ENCODE measurements at regions not wholly inside any gene's neighbourhood (a gene's known extent, or its start where the extent isn't known, plus 50 kb on each side); places are given as distances from the start of the nearest gene placed in this dataset.

DNA sequence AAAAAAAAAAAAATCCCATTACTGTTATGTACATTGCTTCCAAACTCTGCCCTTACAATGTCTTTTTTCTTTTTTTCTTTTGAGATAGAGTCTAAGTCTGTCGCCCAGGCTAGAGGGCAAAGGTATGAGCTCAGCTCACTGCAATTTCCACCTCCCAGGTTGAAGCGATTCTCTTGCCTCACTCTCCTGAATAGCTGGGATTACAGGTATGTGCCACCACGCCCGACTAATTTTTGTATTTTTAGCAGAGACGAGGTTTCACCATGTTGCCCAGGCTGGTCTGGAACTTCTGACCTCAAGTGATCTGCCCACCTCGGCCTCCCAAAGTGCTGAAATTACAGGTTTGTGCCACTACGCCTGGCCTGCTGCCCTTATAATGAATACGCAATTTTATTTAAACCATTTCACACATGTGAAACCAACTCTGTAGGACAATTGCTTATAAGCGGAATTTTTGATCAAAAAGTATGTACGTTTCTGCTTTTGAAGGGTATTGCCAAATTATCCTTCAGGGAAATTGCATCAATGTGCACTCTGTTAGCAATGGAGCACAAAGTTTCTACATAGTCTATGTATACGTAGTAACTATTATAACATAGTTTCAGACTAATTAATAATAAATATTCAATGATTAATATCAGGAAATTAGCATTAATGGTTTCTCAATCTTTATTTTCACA is 55.7 kb upstream of the ACTR3 start (continued):
- TF ChIP-seq ZNF462 (CRISPR knock-in tag; IDR thresholded peaks at IDR 0.05) (no peak), ZNF331 (CRISPR knock-in tag; IDR thresholded peaks at IDR 0.05; ENCODE audit: low read depth) (no peak)
- TF ChIP-seq, protein P1, sequence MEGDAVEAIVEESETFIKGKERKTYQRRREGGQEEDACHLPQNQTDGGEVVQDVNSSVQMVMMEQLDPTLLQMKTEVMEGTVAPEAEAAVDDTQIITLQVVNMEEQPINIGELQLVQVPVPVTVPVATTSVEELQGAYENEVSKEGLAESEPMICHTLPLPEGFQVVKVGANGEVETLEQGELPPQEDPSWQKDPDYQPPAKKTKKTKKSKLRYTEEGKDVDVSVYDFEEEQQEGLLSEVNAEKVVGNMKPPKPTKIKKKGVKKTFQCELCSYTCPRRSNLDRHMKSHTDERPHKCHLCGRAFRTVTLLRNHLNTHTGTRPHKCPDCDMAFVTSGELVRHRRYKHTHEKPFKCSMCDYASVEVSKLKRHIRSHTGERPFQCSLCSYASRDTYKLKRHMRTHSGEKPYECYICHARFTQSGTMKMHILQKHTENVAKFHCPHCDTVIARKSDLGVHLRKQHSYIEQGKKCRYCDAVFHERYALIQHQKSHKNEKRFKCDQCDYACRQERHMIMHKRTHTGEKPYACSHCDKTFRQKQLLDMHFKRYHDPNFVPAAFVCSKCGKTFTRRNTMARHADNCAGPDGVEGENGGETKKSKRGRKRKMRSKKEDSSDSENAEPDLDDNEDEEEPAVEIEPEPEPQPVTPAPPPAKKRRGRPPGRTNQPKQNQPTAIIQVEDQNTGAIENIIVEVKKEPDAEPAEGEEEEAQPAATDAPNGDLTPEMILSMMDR (conservative IDR thresholded peaks at IDR 0.05; ENCODE audit: low read depth in 2 of 2), result no peak

DNA sequence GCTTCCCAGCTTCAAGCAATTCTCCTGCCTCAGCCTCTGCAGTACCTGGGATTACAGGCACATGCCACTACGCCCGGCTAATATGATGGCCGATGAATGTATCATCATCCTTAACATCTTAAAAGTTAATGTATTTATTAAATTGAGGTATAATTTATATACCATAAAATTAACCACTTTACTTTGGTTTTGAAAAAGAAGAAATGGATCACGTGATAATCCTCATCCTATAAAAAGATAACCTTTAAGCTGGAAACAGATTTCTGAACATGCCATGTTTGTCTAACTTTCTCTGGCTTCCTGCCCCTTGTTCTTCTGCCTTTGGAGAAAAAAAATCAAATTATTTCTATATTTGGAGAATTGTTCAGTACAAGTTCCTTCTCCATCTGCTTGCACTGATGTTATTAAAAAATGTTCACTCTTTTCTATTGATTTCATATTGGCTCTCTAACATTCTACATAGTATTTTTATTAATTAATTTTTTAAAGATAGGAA is 57.0 kb upstream of the ACTR3 start:
- ATAC-seq (no peak), DNase-seq (ENCODE audit: low spot score) (no peak)
- no peaks in the 10 kb centered on the region; the same call in 2 of the 3 replicates for H3K36me3 Mint-ChIP-seq (ENCODE audit: low read depth)
- H3K4me1 Mint-ChIP-seq, result no peaks in the 10 kb centered on the region
- no peak overlapping the region for H3K4me3 Mint-ChIP-seq
- Histone ChIP-seq H3K9me2 (ENCODE audit: insufficient read depth) (0 out of 2 replicates have a peak, but pooled peaks cover under 1% of the 10 kb centered on the region), H4K20me1 (replicated peaks; ENCODE audit: insufficient read depth) (no peaks in the 10 kb centered on the region), H3K4me2 (no peak overlapping the region), H3K27me3 (ENCODE audit: insufficient read depth) (no peaks in the 10 kb centered on the region), H3K4me1 (ENCODE audit: insufficient read depth) (no peaks in the 10 kb centered on the region), H2AFZ (no peak overlapping the region), H3K27ac (ENCODE audit: low read depth) (no peak overlapping the region), H3K79me2 (replicated peaks; ENCODE audit: insufficient read depth) (no peaks in the 10 kb centered on the region), H3K4me3 (no peak overlapping the region), H3K36me3 (ENCODE audit: insufficient read depth) (no peaks in the 10 kb centered on the region), H3F3A (replicated peaks; ENCODE audit: low read depth) (no peaks in the 10 kb centered on the region)
- H3K27ac Mint-ChIP-seq, result no peak overlapping the region
- H3K27me3 Mint-ChIP-seq (ENCODE audit: insufficient read depth, low read depth, poor library complexity), result peaks cover 11% of the 10 kb centered on the region
- no peaks in the 10 kb centered on the region for H3K9me3 Mint-ChIP-seq
- TF ChIP-seq NANOG (IDR thresholded peaks at IDR 0.05; ENCODE audit: borderline replicate concordance) (no peak), JUNB (IDR thresholded peaks at IDR 0.05; ENCODE audit: unreplicated experiment) (no peak), POLR2AphosphoS5 (IDR thresholded peaks at IDR 0.05; ENCODE audit: low read depth) (no peak)
- TF ChIP-seq, protein P1 (conservative IDR thresholded peaks at IDR 0.05; ENCODE audit: low read depth in 2 of 2), result no peak
